Spinal cord (tissue), 9 donors: ENCODE measurements at regions not wholly inside any gene's neighbourhood (a gene's known extent, or its start where the extent isn't known, plus 50 kb on each side); places are given as distances from the start of the nearest gene placed in this dataset.

Experiments used
- DNase-seq, 6 donors: peaks; one replicate each; pipeline versions ENCODE4 v3.0.0 to v3.0.0-alpha.2; 2013 to 2015; ENCODE audit warnings: low spot score in 6 of 6, low read depth in 4 of 6
- H3K27ac ChIP-seq: one replicate; pipeline ENCODE4 v1.5.1; 2013; ENCODE audit warnings: low read depth, low read length, control low read depth
- H3K27me3 ChIP-seq: one replicate; pipeline ENCODE4 v1.6.1; 2013; ENCODE audit warnings: low read length; ENCODE audit not compliant: control insufficient read depth, insufficient read depth
- H3K36me3 ChIP-seq: one replicate; pipeline ENCODE4 v1.6.1; 2013; ENCODE audit warnings: low read length; ENCODE audit not compliant: control insufficient read depth, insufficient read depth
- H3K4me1 ChIP-seq: one replicate; pipeline ENCODE4 v1.6.1; 2013; ENCODE audit warnings: low read length; ENCODE audit not compliant: control insufficient read depth, insufficient read depth
- H3K4me3 ChIP-seq: one replicate; pipeline ENCODE4 v1.5.1; 2013; ENCODE audit warnings: low read depth, low read length, control low read depth
- H3K9me3 ChIP-seq: one replicate; pipeline ENCODE4 v1.6.1; 2013; ENCODE audit warnings: low read length; ENCODE audit not compliant: control insufficient read depth, insufficient read depth
- WGBS: methylation state at CpG from one replicate; pipeline ENCODE4 v1.1.5; 2013; ENCODE audit warnings: missing lambda C conversion rate; ENCODE audit not compliant: insufficient coverage; 5-methylcytosine and 5-hydroxymethylcytosine counted together
- donor health status: healthy.

DNA sequence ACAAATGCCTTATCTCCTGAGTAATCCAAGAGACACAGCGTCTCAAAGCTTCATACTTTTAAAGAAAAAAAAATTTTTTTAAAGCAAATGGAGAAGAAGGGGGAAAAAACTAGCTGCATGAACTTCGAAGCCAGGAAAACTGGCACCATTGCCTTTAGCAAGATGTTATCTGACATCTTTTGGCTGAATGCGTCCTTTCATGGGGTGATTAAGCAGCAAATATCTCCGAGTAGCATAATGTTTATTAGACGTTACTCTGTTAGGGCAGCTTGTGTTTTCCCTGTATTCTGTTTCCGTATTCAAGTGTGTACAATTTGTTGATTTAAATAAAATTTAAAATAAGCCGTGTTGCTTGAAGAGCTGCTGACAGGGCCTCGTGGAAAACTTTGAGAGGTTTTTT lies 76.5 kb upstream of the TSHZ2 start:
- Histone ChIP-seq H3K27ac (no peak overlapping the region), H3K36me3 (no peaks in the 10 kb centered on the region), H3K27me3 (no peaks in the 10 kb centered on the region), H3K4me3 (no peak overlapping the region), H3K9me3 (no peaks in the 10 kb centered on the region), H3K4me1 (no peaks in the 10 kb centered on the region)
- WGBS, result 67% methylated on average over 4 of the region's 8 CpGs
- DNase-seq, result peak in 1 of 6 donors; percentile 66

- H3K27me3 ChIP-seq, result no peaks in the 10 kb centered on the region
- H3K27ac ChIP-seq, result no peak overlapping the region
- 79% methylated on average over 7 of the region's 7 CpGs for WGBS
- no peaks in the 10 kb centered on the region for H3K4me1 ChIP-seq
- no peak overlapping the region for H3K4me3 ChIP-seq
- DNase-seq, result no peak
- H3K36me3 ChIP-seq, result no peaks in the 10 kb centered on the region
- H3K9me3 ChIP-seq, result no peaks in the 10 kb centered on the region
Observed at GRCh38 chr20:52895235-52895634, 76.9 kb upstream of the TSHZ2 start.

GRCh38 chr20:52893498-52893897 lies 78.7 kb upstream of the TSHZ2 start:
- DNase-seq, result no peak
- H3K9me3 ChIP-seq, result no peaks in the 10 kb centered on the region
- no peaks in the 10 kb centered on the region for H3K27me3 ChIP-seq
- WGBS, result no CpG with 5 or more reads among the region's 4 CpGs
- no peak overlapping the region for H3K27ac ChIP-seq
- no peaks in the 10 kb centered on the region for H3K4me1 ChIP-seq
- H3K36me3 ChIP-seq, result no peaks in the 10 kb centered on the region
- H3K4me3 ChIP-seq, result no peak overlapping the region

- no peak for DNase-seq
- H3K27ac ChIP-seq, result no peak overlapping the region
- WGBS, result no CpG with 5 or more reads among the region's 2 CpGs
- no peaks in the 10 kb centered on the region for H3K27me3 ChIP-seq
- H3K4me3 ChIP-seq, result no peak overlapping the region
- H3K9me3 ChIP-seq, result no peaks in the 10 kb centered on the region
- no peaks in the 10 kb centered on the region for H3K4me1 ChIP-seq
- H3K36me3 ChIP-seq, result no peaks in the 10 kb centered on the region
Observed at GRCh38 chr20:52892023-52892422, 80.1 kb upstream of the TSHZ2 start.

- no peak for DNase-seq
- Histone ChIP-seq H3K4me1 (no peaks in the 10 kb centered on the region), H3K27me3 (no peaks in the 10 kb centered on the region), H3K27ac (no peak overlapping the region), H3K4me3 (no peak overlapping the region), H3K9me3 (no peaks in the 10 kb centered on the region), H3K36me3 (no peaks in the 10 kb centered on the region)
- 100% methylated on average over 2 of the region's 3 CpGs for WGBS
Observed at GRCh38 chr20:52890130-52890529, 82.0 kb upstream of the TSHZ2 start.

DNA sequence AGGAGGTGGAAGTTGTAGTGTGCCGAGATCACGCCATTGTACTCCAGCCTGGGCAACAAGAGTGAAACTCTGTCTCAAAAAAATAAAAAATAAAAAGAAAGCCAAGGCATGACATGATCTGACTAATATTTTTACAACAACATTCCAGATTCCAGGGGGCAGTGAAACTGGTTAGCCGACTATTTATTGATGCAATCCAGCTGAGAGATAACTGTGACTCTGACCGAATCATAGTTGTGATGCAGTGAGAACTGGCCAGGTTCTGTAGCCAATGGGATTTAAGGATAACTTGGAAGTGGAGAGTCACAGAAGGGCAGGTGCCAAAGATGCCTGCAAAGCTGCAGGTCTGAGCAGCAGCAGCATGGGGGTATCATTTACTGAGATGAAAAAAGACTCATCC lies 82.9 kb upstream of the TSHZ2 start:
- WGBS, result 92% methylated on average over 1 of the region's 4 CpGs
- no peaks in the 10 kb centered on the region for H3K36me3 ChIP-seq
- H3K4me3 ChIP-seq, result no peak overlapping the region
- no peaks in the 10 kb centered on the region for H3K9me3 ChIP-seq
- H3K27me3 ChIP-seq, result no peaks in the 10 kb centered on the region
- H3K4me1 ChIP-seq, result no peaks in the 10 kb centered on the region
- DNase-seq, result no peak
- H3K27ac ChIP-seq, result no peak overlapping the region

DNA sequence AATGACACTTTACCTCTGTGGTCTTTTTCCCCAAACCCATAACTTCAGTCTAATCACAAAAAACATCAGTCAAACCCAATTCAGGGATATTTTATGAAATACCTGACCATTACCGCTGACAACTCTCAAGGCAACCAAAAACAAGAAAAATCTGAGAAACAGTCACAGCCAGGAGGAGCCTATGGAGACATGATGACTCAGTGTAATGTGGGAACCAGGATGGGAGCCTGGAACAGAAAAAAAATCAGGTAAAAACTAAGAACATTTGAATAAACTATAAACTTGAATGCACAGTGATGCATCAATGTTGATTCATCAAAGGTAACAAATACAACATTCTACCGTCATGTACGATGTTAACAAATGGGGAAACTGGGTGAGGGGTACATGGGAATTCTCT lies 84.1 kb upstream of the TSHZ2 start:
- Histone ChIP-seq H3K27me3 (no peaks in the 10 kb centered on the region), H3K4me3 (no peak overlapping the region), H3K36me3 (no peaks in the 10 kb centered on the region), H3K9me3 (no peaks in the 10 kb centered on the region), H3K27ac (no peak overlapping the region), H3K4me1 (no peaks in the 10 kb centered on the region)
- no CpG with 5 or more reads among the region's 3 CpGs for WGBS
- no peak for DNase-seq

- H3K9me3 ChIP-seq, result no peaks in the 10 kb centered on the region
- no peaks in the 10 kb centered on the region for H3K36me3 ChIP-seq
- no peak overlapping the region for H3K27ac ChIP-seq
- no peaks in the 10 kb centered on the region for H3K4me1 ChIP-seq
- DNase-seq, result no peak
- no peak overlapping the region for H3K4me3 ChIP-seq
- no peaks in the 10 kb centered on the region for H3K27me3 ChIP-seq
Observed at GRCh38 chr20:52880997-52881396, 91.2 kb upstream of the TSHZ2 start.

- peak in 1 of 6 donors; percentile 66 for DNase-seq
- Histone ChIP-seq H3K27ac (no peak overlapping the region), H3K4me1 (no peaks in the 10 kb centered on the region), H3K27me3 (no peaks in the 10 kb centered on the region), H3K36me3 (no peaks in the 10 kb centered on the region), H3K4me3 (no peak overlapping the region), H3K9me3 (no peaks in the 10 kb centered on the region)
- WGBS, result 13% methylated on average over 2 of the region's 3 CpGs
Observed at GRCh38 chr20:52880259-52880658, 91.9 kb upstream of the TSHZ2 start.

GRCh38 chr20:52874241-52874640 lies 97.9 kb upstream of the TSHZ2 start:
- 83% methylated on average over 1 of the region's 3 CpGs for WGBS
- Histone ChIP-seq H3K36me3 (no peaks in the 10 kb centered on the region), H3K4me3 (no peak overlapping the region), H3K27ac (no peak overlapping the region), H3K27me3 (no peaks in the 10 kb centered on the region), H3K4me1 (no peaks in the 10 kb centered on the region), H3K9me3 (no peaks in the 10 kb centered on the region)
- DNase-seq, result no peak
